PFSK-1 (cell line): ENCODE measurements at regions not wholly inside any gene's neighbourhood (a gene's known extent, or its start where the extent isn't known, plus 50 kb on each side); places are given as distances from the start of the nearest gene placed in this dataset.

Source experiments
- FOXP2 ChIP-seq: optimal IDR thresholded peaks from 2 replicates; pipeline ENCODE3; 2011; ENCODE audit warnings: borderline replicate concordance, control low read depth, inconsistent platforms; ENCODE audit not compliant: insufficient read depth; ENCODE audit errors: extremely low read length, extremely low read depth
- POLR2AphosphoS5 ChIP-seq: IDR thresholded peaks from 2 replicates; pipeline ENCODE4 v1.6.1; 2012; ENCODE audit warnings: low read depth, mild to moderate bottlenecking, control low read depth, low read length, moderate library complexity
- SIN3A ChIP-seq: IDR thresholded peaks from 2 replicates; pipeline ENCODE4 v1.6.1; 2012; ENCODE audit warnings: mild to moderate bottlenecking, low read length, moderate library complexity, borderline replicate concordance; ENCODE audit not compliant: insufficient read depth
- TAF1 ChIP-seq: IDR thresholded peaks from 2 replicates; pipeline ENCODE4 v1.6.1; 2012; ENCODE audit warnings: low read length, control low read depth, borderline replicate concordance; ENCODE audit not compliant: insufficient read depth
- TF ChIP-seq, protein P1 (sequence below), 2 experiments: IDR thresholded peaks; 2 replicates each; pipeline versions ENCODE4 v1.6.1 to v1.8.0; 2011 to 2012; ENCODE audit warnings: low read depth in 2 of 2, low read length in 2 of 2, control low read depth in 1 of 2, inconsistent platforms in 1 of 2, mild to moderate bottlenecking in 1 of 2, moderate library complexity in 1 of 2; ENCODE audit not compliant: insufficient read depth in 1 of 2

DNA sequence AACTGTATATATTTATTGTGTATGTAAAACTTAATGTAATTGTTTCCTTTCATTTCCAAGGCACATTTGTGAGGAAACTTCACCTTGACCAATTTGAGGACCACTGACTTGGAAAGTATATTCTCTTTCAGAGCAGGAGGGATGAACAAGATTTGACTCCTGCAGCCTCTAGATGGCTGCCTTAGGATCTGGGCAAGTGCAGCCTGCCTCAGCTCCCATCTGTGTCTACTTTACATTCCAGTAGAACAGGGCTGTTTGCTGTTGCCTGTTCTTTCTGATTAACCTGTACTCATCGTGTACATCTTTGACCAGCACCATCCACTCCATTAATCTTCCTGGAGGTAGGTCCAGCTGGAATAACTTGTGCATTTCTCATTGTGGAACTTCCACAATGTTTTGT lies 312.8 kb downstream of the HLX start:
- TF ChIP-seq SIN3A (no peak), POLR2AphosphoS5 (no peak), TAF1 (no peak), FOXP2 (no peak)
- TF ChIP-seq, protein P1, sequence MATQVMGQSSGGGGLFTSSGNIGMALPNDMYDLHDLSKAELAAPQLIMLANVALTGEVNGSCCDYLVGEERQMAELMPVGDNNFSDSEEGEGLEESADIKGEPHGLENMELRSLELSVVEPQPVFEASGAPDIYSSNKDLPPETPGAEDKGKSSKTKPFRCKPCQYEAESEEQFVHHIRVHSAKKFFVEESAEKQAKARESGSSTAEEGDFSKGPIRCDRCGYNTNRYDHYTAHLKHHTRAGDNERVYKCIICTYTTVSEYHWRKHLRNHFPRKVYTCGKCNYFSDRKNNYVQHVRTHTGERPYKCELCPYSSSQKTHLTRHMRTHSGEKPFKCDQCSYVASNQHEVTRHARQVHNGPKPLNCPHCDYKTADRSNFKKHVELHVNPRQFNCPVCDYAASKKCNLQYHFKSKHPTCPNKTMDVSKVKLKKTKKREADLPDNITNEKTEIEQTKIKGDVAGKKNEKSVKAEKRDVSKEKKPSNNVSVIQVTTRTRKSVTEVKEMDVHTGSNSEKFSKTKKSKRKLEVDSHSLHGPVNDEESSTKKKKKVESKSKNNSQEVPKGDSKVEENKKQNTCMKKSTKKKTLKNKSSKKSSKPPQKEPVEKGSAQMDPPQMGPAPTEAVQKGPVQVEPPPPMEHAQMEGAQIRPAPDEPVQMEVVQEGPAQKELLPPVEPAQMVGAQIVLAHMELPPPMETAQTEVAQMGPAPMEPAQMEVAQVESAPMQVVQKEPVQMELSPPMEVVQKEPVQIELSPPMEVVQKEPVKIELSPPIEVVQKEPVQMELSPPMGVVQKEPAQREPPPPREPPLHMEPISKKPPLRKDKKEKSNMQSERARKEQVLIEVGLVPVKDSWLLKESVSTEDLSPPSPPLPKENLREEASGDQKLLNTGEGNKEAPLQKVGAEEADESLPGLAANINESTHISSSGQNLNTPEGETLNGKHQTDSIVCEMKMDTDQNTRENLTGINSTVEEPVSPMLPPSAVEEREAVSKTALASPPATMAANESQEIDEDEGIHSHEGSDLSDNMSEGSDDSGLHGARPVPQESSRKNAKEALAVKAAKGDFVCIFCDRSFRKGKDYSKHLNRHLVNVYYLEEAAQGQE (IDR thresholded peaks at IDR 0.05; ENCODE audit: insufficient read depth in 1 of 2, low read depth in 2 of 2, low read length in 2 of 2): no peak

GRCh38 chr1:221200464-221200863 lies 321.2 kb downstream of the HLX start:
- TF ChIP-seq SIN3A (no peak), FOXP2 (no peak), TAF1 (no peak), POLR2AphosphoS5 (no peak)
- TF ChIP-seq, protein P1 (IDR thresholded peaks at IDR 0.05; ENCODE audit: insufficient read depth in 1 of 2, low read depth in 2 of 2, low read length in 2 of 2): no peak

DNA sequence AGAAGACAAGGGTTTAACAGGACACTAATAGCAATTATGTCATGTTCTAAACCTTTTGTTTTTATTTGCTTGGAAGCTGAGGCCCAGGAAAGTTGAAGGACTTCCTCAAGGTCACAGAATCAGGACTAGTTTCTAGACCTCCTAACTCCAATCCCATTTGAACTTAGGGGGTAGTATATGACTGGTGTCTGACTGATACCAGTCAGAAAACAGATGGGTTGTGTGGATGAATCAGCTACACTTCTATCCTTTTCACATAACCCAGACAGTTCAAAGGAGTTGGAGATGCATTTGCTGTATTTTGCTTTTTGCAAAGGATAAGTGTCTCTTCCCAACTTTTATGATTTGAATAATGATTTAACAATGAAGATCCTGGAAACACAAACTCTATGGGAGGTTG lies 322.5 kb downstream of the HLX start:
- TF ChIP-seq SIN3A (no peak), TAF1 (no peak), FOXP2 (no peak), POLR2AphosphoS5 (no peak)
- TF ChIP-seq, protein P1 (IDR thresholded peaks at IDR 0.05; ENCODE audit: insufficient read depth in 1 of 2, low read depth in 2 of 2, low read length in 2 of 2): no peak

DNA sequence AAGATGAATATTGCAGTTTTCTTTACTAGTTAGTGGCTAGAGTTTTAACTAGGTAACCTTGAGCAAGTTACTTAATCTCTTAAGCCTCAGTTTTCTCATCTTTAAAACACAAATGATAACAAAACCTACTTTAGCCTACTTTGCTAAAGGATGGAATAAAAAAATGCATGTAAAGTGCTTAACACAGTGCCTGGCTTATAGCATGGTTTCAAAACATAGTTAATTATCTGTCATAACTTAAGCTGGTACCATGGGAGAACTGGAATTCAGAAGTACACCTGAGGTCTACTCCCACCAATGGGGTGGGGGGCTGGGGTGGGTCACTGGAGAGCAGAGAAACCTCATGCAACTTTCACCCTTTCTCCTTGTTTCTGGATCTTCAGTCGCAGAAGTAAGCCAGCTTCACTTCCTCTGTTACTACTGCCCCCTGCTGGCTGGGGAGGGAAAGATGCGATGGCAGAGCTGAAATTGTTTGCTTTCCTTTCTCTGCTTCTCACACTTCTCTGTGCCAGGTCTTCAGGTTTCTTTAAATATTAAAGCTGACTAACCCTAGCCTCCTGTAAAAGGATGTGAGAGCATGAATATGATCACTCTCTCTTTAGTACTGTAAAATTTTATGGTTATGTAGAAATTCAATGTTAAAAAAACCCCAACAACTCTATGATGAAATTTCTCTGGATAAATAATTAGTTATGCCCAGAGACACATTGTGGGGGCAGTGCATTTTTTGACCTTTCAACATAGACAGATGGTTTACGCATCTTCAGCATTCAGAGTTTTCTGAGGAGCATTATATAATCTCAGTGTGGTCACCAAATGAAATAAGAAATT lies 324.2 kb downstream of the HLX start:
- no peak for TF ChIP-seq FOXP2

DNA sequence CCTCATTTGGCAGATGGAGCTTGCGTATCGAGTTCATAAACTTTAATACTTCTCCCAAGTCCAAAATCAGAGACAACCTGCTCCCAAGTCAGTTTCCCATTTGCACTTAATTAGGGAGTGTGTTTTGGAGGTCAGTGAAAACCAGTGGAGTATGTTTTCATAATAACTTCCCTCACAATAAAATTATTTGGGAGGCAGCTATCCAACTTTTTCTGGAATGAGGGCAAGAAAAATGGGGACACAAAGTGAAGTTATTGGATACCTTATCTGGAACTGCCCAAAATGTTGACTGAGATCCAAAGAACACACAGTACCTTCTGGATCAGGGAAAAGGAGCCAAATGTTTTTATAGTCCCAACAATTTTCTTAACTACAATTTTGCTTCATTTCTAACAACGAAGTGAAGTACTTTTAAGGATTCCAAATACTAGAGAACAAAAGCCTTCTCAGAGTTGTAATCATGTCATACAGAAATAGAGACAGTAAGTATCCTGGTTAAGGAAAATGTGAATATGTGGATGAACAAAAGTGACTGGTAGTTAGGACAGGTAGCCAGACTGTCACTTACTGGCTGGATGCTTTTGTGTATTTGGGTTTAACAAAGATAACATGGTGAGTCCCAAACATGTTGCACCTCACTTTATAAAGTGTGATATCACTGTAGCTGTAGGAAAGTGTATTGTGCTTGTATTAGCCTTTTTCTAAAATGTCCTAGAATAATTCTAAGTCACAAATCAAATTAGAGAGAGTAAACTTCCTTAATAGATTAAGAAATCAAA lies 325.0 kb downstream of the HLX start:
- TF ChIP-seq POLR2AphosphoS5: no peak
- TF ChIP-seq, protein P1 (IDR thresholded peaks at IDR 0.05; ENCODE audit: insufficient read depth in 1 of 2, low read depth in 2 of 2, low read length in 2 of 2): no peak
- TF ChIP-seq TAF1: no peak
- TF ChIP-seq FOXP2: no peak
